NOMO-1 treated with dmso at 0.1 percent for 144 hours (cell line): ENCODE measurements at regions not wholly inside any gene's neighbourhood (a gene's known extent, or its start where the extent isn't known, plus 50 kb on each side); places are given as distances from the start of the nearest gene placed in this dataset.

Experiments
- DNase-seq: peaks from one replicate; lab custom pipeline; 2025; ENCODE audit not compliant: unreplicated experiment; lab: John Stamatoyannopoulos, UW

- DNase-seq: no peak
These were observed 282.9 kb upstream of the ATP10B start for GRCh38 chr5:161134956-161135355.

GRCh38 chr5:161134083-161134482 is 282.1 kb upstream of the ATP10B start:
- no peak for DNase-seq

- DNase-seq: no peak
These were observed 263.9 kb upstream of the ATP10B start for GRCh38 chr5:161115941-161116340.

GRCh38 chr5:161112371-161112770 is 260.4 kb upstream of the ATP10B start:
- DNase-seq: no peak

- no peak for DNase-seq
These were observed 253.5 kb upstream of the ATP10B start for GRCh38 chr5:161105525-161105924.

- no peak for DNase-seq
These were observed 246.5 kb upstream of the ATP10B start for GRCh38 chr5:161098516-161098915.

GRCh38 chr5:161096581-161096980 is 244.6 kb upstream of the ATP10B start:
- DNase-seq: no peak

- no peak for DNase-seq
These were observed 243.9 kb upstream of the ATP10B start for GRCh38 chr5:161095953-161096352.

- no peak for DNase-seq
These were observed 242.4 kb upstream of the ATP10B start for GRCh38 chr5:161094411-161094810.

- no peak for DNase-seq
These were observed 241.1 kb upstream of the ATP10B start for GRCh38 chr5:161093100-161093499.

- no peak for DNase-seq
These were observed 237.6 kb upstream of the ATP10B start for GRCh38 chr5:161089569-161089968.

- DNase-seq: no peak
These were observed 234.4 kb upstream of the ATP10B start for GRCh38 chr5:161086461-161086860.

- no peak for DNase-seq
These were observed 233.0 kb upstream of the ATP10B start for GRCh38 chr5:161085056-161085455.

GRCh38 chr5:161084115-161084514 is 232.1 kb upstream of the ATP10B start:
- DNase-seq: no peak

GRCh38 chr5:161078793-161079192 is 226.8 kb upstream of the ATP10B start:
- no peak for DNase-seq

- DNase-seq: no peak
These were observed 226.0 kb upstream of the ATP10B start for GRCh38 chr5:161077936-161078545.

- DNase-seq: no peak
These were observed 225.5 kb upstream of the ATP10B start for GRCh38 chr5:161077496-161077895.

GRCh38 chr5:161064781-161065180 is 212.8 kb upstream of the ATP10B start:
- no peak for DNase-seq

- DNase-seq: no peak
These were observed 212.3 kb upstream of the ATP10B start for GRCh38 chr5:161064297-161064696.

GRCh38 chr5:161058781-161059180 is 206.8 kb upstream of the ATP10B start:
- DNase-seq: no peak

- DNase-seq: no peak
These were observed 200.0 kb upstream of the ATP10B start for GRCh38 chr5:161051920-161052500.

GRCh38 chr5:161047024-161047423 is 195.0 kb upstream of the ATP10B start:
- DNase-seq: no peak

- DNase-seq: no peak
These were observed 190.9 kb upstream of the ATP10B start for GRCh38 chr5:161042862-161043261.
